HG03571 (cell line): ENCODE measurements at regions not wholly inside any gene's neighbourhood (a gene's known extent, or its start where the extent isn't known, plus 50 kb on each side); places are given as distances from the start of the nearest gene placed in this dataset.
A peak's percentile ranks its signal among the peaks of the same experiment; 100 is the strongest.

Experiments used
- ATAC-seq: cut with Tn5 transposase; IDR thresholded peaks from one replicate; pipeline ENCODE4 v1.9.1; 2021; ENCODE audit not compliant: unreplicated experiment

- ATAC-seq, result no peak
These were observed 191.1 kb downstream of the MELK start for GRCh38 chr9:36763778-36764177.

GRCh38 chr9:36764364-36765076, 191.8 kb downstream of the MELK start:
- no peak for ATAC-seq

GRCh38 chr9:36765077-36765390, 192.3 kb downstream of the MELK start:
- ATAC-seq, result no peak

DNA sequence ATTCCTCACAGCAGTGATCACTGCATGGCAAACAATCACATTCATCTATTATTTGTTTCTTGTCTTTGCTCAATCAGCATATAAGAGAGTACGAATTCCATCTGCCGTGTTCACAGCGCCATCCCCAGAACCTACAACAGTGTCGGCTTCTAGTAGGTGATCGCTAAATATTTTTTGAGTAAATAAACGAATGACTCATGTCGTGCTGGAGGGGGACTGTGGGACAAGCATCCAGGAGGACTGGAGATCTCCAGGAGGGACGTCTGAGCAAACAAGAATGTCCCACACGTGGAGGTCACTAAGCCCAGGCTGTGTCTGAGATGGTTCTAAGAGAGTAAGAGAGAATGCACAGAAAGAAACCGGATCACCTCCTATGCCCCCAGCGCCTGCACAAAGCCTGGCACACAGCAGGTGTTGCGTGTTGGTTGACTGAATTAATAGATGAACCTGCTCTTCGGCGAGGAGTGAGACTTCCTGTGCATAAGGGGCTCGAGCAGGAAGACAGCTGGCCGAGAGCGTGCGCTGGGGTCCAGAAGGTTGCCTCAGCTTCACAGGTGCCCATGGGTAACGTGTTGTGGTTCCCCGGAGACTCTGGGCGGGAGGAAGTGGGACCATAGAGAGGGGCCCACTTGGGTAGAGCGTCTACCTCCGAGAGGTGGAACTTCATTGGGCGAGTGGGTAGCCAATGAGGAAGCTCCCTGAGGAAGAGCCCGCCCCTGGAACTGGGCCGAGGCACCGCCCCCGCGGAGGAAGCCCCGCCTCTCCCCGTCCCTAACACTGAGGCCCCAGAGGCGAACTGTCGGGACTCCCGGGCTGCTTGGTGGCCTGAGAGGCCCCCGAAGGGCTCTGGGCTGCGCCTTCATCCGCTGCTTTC, 193.0 kb downstream of the MELK start:
- ATAC-seq, result peak; percentile 91

DNA sequence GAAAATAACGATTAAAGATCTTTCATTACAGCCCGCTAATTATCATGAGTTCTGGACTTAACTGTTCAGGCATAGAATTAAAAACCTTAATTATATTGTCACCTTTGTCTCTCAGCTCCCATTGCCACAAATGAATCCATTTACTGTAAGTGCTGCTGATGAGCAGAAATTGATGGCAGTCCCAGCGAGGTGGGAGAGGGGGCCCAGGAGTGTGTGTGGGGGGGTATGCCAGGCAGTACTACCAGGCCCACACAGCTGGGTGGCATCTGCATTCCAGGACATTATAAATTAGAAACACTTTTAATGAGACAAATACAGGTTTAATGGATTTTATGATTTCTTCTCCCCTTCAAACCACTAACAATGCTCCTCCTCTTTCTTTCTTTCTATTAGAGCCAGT, 196.0 kb downstream of the MELK start:
- no peak for ATAC-seq

DNA sequence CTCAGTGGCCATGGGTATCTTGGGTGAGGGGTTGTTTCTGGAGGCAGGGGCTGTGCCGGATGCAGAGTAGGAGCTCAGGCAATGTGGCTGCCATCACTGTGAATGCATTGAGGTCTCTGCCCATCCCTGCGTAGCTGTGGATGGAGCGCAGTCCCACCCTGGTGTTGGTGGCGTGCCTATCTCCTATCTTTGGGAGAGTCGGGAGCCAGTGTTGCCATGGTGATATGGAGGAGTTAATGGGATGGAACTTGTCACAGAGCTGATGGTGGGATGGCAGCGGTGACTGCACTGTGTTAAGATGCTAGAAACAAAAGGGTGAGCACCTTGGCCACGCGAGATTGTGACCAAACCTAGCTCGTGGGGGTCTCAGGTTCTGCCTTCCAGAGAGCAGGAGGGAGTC, 197.3 kb downstream of the MELK start:
- ATAC-seq, result no peak

DNA sequence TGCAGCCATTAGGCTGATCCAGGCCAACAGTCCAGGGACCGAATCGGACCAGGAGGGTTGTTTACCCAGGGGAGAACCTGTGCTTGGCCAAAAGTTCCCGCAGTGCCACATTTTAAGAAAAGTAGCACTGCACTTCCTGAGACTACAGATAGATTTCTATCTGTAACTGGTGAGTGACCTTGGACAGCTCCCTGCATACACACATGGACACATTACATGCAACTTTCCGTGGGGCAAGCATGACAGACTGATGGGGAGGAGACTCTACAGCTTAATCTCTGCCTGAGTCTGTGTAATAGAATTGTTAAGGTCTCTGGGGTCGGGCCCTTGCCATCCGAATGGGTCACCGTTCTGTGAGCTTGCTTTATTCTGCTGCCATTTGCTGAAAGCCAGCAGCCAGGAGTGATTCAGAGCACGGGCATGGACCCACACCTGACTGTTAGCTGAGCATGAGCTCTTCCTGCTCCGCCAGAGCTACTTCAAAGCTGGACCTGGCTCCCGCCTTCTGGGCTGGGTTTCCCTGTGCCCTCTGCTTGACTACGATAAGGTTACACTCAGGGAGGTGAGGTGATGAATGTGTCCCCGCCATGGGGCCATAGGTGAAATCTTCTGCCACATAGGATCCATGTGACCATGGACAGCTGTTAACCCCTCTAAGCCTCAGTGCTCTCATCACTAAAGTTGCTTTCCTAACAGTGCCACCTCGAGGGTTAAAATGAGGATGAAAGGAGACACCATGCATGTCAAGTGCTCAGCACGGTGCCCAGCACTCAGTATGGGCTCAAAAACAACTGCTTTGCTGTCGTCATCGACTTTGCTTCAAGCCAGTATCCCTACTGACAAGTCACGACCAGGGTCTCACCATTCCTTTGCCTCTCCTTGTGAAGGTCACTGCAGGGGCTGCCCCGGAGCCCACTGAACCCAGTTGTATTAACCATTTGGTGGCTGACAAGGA, 200.0 kb downstream of the MELK start:
- no peak for ATAC-seq

- ATAC-seq, result no peak
These were observed 206.0 kb downstream of the MELK start for GRCh38 chr9:36778682-36779081.

- ATAC-seq, result no peak
These were observed 206.9 kb downstream of the MELK start for GRCh38 chr9:36779582-36779981.

- ATAC-seq, result no peak
These were observed 207.5 kb downstream of the MELK start for GRCh38 chr9:36780186-36780585.

- no peak for ATAC-seq
These were observed 208.8 kb downstream of the MELK start for GRCh38 chr9:36781533-36781932.
